ENCODE measurements at regions not wholly inside any gene's neighbourhood (a gene's known extent, or its start where the extent isn't known, plus 50 kb on each side); places are given as distances from the start of the nearest gene placed in this dataset.

GRCh38 chr1:82690411-82690810 is 889.7 kb downstream of the ADGRL2 start:
- no peaks in the 10 kb centered on the region for H3K4me1 Mint-ChIP-seq (ENCODE audit: low read depth)
- intact Hi-C loops (cut with micrococcal nuclease), result no loop called here
- CTCF ChIA-PET, result no interaction called here
- no peak overlapping the region for H3K4me3 Mint-ChIP-seq
- H3K27ac Mint-ChIP-seq, result no peak overlapping the region
- H3K9me3 Mint-ChIP-seq, result peaks cover 12% of the 10 kb centered on the region
- peaks cover 2% of the 10 kb centered on the region for H3K27me3 Mint-ChIP-seq (ENCODE audit: low read depth)
- no peaks in the 10 kb centered on the region for H3K36me3 Mint-ChIP-seq (ENCODE audit: low read depth)
- DNase-seq, result no peak

- H3K9me3 Mint-ChIP-seq, result peaks cover 12% of the 10 kb centered on the region
These were observed 888.5 kb downstream of the ADGRL2 start for GRCh38 chr1:82689217-82689616.

GRCh38 chr1:82686774-82687173 is 886.0 kb downstream of the ADGRL2 start:
- intact Hi-C loops (cut with micrococcal nuclease), result no loop called here
- Mint-ChIP-seq H3K4me3 (no peak overlapping the region), H3K36me3 (ENCODE audit: low read depth) (no peaks in the 10 kb centered on the region), H3K9me3 (peaks cover 12% of the 10 kb centered on the region), H3K4me1 (ENCODE audit: low read depth) (no peaks in the 10 kb centered on the region), H3K27me3 (ENCODE audit: low read depth) (no peaks in the 10 kb centered on the region), H3K27ac (no peak overlapping the region)
- CTCF ChIA-PET, result no interaction called here
- no peak for DNase-seq

More at GRCh38 chr1:82689217-82689616, 888.5 kb downstream of the ADGRL2 start:
- peaks cover under 1% of the 10 kb centered on the region for H3K27me3 Mint-ChIP-seq (ENCODE audit: low read depth)
- DNase-seq, result no peak
- H3K36me3 Mint-ChIP-seq (ENCODE audit: low read depth), result no peaks in the 10 kb centered on the region
- intact Hi-C loops (cut with micrococcal nuclease), result no loop called here
- H3K4me1 Mint-ChIP-seq (ENCODE audit: low read depth), result no peaks in the 10 kb centered on the region
- H3K27ac Mint-ChIP-seq, result no peak overlapping the region
- H3K4me3 Mint-ChIP-seq, result no peak overlapping the region
- CTCF ChIA-PET, result no interaction called here

GRCh38 chr1:82646888-82647287 is 846.2 kb downstream of the ADGRL2 start:
- Mint-ChIP-seq H3K27me3 (ENCODE audit: low read depth) (no peaks in the 10 kb centered on the region), H3K27ac (no peak overlapping the region), H3K4me1 (ENCODE audit: low read depth) (no peaks in the 10 kb centered on the region), H3K9me3 (no peaks in the 10 kb centered on the region), H3K4me3 (no peak overlapping the region), H3K36me3 (ENCODE audit: low read depth) (no peaks in the 10 kb centered on the region)
- DNase-seq, result no peak
- CTCF ChIA-PET, result no interaction called here
- intact Hi-C loops (cut with micrococcal nuclease), result no loop called here

- H3K36me3 Mint-ChIP-seq (ENCODE audit: low read depth), result no peaks in the 10 kb centered on the region
- CTCF ChIA-PET, result no interaction called here
- H3K27ac Mint-ChIP-seq, result no peak overlapping the region
- intact Hi-C loops (cut with micrococcal nuclease), result no loop called here
- no peaks in the 10 kb centered on the region for H3K27me3 Mint-ChIP-seq (ENCODE audit: low read depth)
- no peak overlapping the region for H3K4me3 Mint-ChIP-seq
- DNase-seq, result no peak
- H3K4me1 Mint-ChIP-seq (ENCODE audit: low read depth), result no peaks in the 10 kb centered on the region
- H3K9me3 Mint-ChIP-seq, result no peaks in the 10 kb centered on the region
These were observed 845.6 kb downstream of the ADGRL2 start for GRCh38 chr1:82646336-82646735.

DNA sequence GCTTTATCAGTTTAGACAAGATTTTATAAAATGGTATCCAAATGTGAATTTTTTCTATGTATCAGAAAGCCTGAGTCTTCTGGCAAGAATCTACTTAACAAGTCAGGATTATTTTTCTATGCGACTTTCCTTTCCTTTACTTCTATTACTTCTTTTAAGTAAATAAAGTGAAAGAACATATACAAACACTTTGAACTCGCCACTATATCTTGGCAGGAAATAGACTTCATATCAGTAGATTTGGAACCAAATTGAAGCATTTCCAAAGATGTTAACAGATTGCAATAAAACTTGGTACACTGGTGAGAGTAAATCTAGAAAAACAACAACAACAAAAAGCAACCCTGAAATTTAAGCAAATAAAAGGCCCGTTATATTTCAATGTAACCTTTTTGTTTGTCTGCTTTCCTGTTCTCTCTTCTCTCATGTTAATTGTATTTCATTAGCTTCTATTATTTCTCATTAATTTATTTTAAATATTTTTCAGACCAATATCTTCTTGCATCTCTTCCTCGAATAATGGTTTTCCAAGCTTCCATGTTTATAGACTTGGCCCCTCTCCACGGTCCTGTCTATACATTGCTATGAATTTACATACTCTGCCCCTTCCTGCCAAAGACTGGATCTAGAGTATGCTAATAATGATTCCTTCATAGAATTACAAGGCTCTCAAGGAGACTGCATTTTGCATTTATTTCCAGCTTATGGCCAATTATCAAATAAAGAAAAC is 843.6 kb downstream of the ADGRL2 start:
- intact Hi-C loops (cut with micrococcal nuclease), result no loop called here
- Mint-ChIP-seq H3K27ac (no peak overlapping the region), H3K4me1 (ENCODE audit: low read depth) (no peaks in the 10 kb centered on the region), H3K4me3 (no peak overlapping the region), H3K27me3 (ENCODE audit: low read depth) (no peaks in the 10 kb centered on the region), H3K9me3 (no peaks in the 10 kb centered on the region), H3K36me3 (ENCODE audit: low read depth) (no peaks in the 10 kb centered on the region)
- CTCF ChIA-PET, result no interaction called here
- no peak for DNase-seq

DNA sequence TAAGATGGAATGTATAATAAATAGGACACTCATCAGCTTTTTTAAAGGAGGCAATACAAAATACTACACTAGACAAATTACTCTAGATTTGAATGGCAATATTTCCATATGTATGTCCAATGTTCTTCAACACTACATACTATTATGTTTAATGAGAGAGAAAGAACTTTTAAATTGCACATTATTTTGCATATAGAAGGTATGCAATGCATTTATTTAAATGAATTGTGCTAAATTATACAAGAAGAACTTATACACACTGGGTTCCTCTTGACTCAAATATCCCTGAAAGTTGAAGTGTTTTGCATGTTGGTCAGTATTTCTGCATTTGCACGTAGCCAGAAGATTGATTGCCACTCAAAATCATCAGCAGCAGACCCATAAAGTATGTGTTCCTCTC is 839.6 kb downstream of the ADGRL2 start:
- Mint-ChIP-seq H3K27ac (no peak overlapping the region), H3K4me1 (ENCODE audit: low read depth) (no peaks in the 10 kb centered on the region), H3K4me3 (no peak overlapping the region), H3K9me3 (no peaks in the 10 kb centered on the region), H3K27me3 (ENCODE audit: low read depth) (no peaks in the 10 kb centered on the region), H3K36me3 (ENCODE audit: low read depth) (no peaks in the 10 kb centered on the region)
- DNase-seq, result no peak
- intact Hi-C loops (cut with micrococcal nuclease), result no loop called here
- CTCF ChIA-PET, result no interaction called here

DNA sequence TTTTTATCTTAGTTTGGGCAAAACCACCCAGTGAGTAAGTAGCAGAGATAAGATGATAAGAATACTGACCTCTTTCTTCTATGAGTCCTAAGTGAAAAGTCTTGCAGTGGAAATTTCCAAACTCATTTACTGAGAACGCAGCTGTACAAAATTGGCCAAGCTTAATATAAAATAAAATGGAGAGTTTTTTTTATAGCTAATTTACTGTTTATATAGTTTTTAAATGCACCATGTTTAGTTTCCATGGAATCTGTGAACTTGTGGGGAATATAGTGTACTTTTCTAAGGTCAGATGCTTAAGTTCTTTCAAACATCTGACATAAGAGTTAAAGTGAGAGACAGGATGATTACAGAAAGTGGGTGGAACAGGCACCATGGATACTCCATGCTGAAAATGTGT is 833.5 kb downstream of the ADGRL2 start:
- H3K4me3 Mint-ChIP-seq, result no peak overlapping the region
- no peaks in the 10 kb centered on the region for H3K36me3 Mint-ChIP-seq (ENCODE audit: low read depth)
- intact Hi-C loops (cut with micrococcal nuclease), result no loop called here
- H3K27me3 Mint-ChIP-seq (ENCODE audit: low read depth), result no peaks in the 10 kb centered on the region
- CTCF ChIA-PET, result no interaction called here
- H3K27ac Mint-ChIP-seq, result no peak overlapping the region
- H3K4me1 Mint-ChIP-seq (ENCODE audit: low read depth), result no peaks in the 10 kb centered on the region
- H3K9me3 Mint-ChIP-seq, result no peaks in the 10 kb centered on the region
- no peak for DNase-seq

- DNase-seq, result no peak
- Mint-ChIP-seq H3K27ac (no peak overlapping the region), H3K27me3 (ENCODE audit: low read depth) (no peaks in the 10 kb centered on the region), H3K4me3 (no peak overlapping the region), H3K9me3 (peaks cover 2% of the 10 kb centered on the region), H3K36me3 (ENCODE audit: low read depth) (no peaks in the 10 kb centered on the region), H3K4me1 (ENCODE audit: low read depth) (no peaks in the 10 kb centered on the region)
- intact Hi-C loops (cut with micrococcal nuclease), result no loop called here
- CTCF ChIA-PET, result no interaction called here
These were observed 831.4 kb downstream of the ADGRL2 start for GRCh38 chr1:82632155-82632554.

GRCh38 chr1:82628887-82629286 is 828.2 kb downstream of the ADGRL2 start:
- no peaks in the 10 kb centered on the region for H3K4me1 Mint-ChIP-seq (ENCODE audit: low read depth)
- no peaks in the 10 kb centered on the region for H3K27me3 Mint-ChIP-seq (ENCODE audit: low read depth)
- H3K4me3 Mint-ChIP-seq, result no peak overlapping the region
- CTCF ChIA-PET, result no interaction called here
- H3K9me3 Mint-ChIP-seq, result peaks cover 7% of the 10 kb centered on the region
- H3K36me3 Mint-ChIP-seq (ENCODE audit: low read depth), result no peaks in the 10 kb centered on the region
- intact Hi-C loops (cut with micrococcal nuclease), result no loop called here
- H3K27ac Mint-ChIP-seq, result no peak overlapping the region
- no peak for DNase-seq

DNA sequence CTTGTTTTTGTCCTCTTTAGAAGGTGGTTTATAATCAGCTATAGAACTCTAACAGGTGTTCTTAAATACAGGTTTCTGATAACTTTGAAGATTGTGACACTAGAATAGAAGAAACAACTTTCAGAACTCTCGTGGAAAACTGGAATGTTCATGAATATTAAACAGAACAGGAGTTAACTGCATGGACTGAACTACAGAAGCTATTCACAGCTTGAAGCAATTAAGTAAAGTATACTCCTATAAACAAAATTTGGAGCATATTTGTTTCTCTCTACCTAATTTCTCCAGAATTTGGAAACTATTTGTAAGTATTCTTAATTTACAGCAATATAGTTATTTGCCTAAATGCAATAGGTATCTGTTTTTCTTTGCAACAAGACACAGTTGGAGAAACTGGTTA is 824.8 kb downstream of the ADGRL2 start:
- no peaks in the 10 kb centered on the region for H3K36me3 Mint-ChIP-seq (ENCODE audit: low read depth)
- H3K27me3 Mint-ChIP-seq (ENCODE audit: low read depth), result peaks cover 2% of the 10 kb centered on the region

GRCh38 chr1:82621076-82621475 is 820.3 kb downstream of the ADGRL2 start:
- Mint-ChIP-seq H3K4me3 (no peak overlapping the region), H3K27me3 (ENCODE audit: low read depth) (peaks cover 2% of the 10 kb centered on the region), H3K9me3 (peaks cover 5% of the 10 kb centered on the region), H3K4me1 (ENCODE audit: low read depth) (no peaks in the 10 kb centered on the region), H3K27ac (no peak overlapping the region), H3K36me3 (ENCODE audit: low read depth) (no peaks in the 10 kb centered on the region)
- CTCF ChIA-PET, result no interaction called here
- no peak for DNase-seq
- intact Hi-C loops (cut with micrococcal nuclease), result no loop called here

More for the DNA sequence above, 824.8 kb downstream of the ADGRL2 start:
- Mint-ChIP-seq H3K4me1 (ENCODE audit: low read depth) (no peaks in the 10 kb centered on the region), H3K9me3 (peaks cover 8% of the 10 kb centered on the region), H3K4me3 (no peak overlapping the region), H3K27ac (no peak overlapping the region)
- intact Hi-C loops (cut with micrococcal nuclease), result no loop called here
- no peak for DNase-seq
- CTCF ChIA-PET, result no interaction called here

GRCh38 chr1:82614090-82614489 is 813.4 kb downstream of the ADGRL2 start:
- intact Hi-C loops (cut with micrococcal nuclease), result no loop called here
- no peaks in the 10 kb centered on the region for H3K4me1 Mint-ChIP-seq (ENCODE audit: low read depth)
- H3K36me3 Mint-ChIP-seq (ENCODE audit: low read depth), result no peaks in the 10 kb centered on the region
- no peak overlapping the region for H3K4me3 Mint-ChIP-seq
- H3K9me3 Mint-ChIP-seq, result no peaks in the 10 kb centered on the region
- CTCF ChIA-PET, result no interaction called here
- H3K27me3 Mint-ChIP-seq (ENCODE audit: low read depth), result no peaks in the 10 kb centered on the region
- no peak overlapping the region for H3K27ac Mint-ChIP-seq
- no peak for DNase-seq
